K562 (cell line): ENCODE measurements at regions not wholly inside any gene's neighbourhood (a gene's known extent, or its start where the extent isn't known, plus 50 kb on each side); places are given as distances from the start of the nearest gene placed in this dataset.

ENCODE experiments used
- ATAC-seq: fragments of 200-7000 bp; cut with Tn5 transposase; 3 replicates; pipeline ENCODE4 v1.9.1; 2020; ENCODE audit warnings: moderate library complexity
- BruUV-seq: library from RNA; stranded (reverse); fragments of 400-500 nt; replicated peaks from 2 replicates; lab custom pipeline; 2021; lab: Mats Ljungman, UMichigan
- CTCF ChIA-PET: fragments of 300-600 bp; formaldehyde crosslinking; extraction: SDS; loops from one replicate; lab custom pipeline; 2021; ENCODE audit warnings: low intra/inter-chr PET ratio; lab: Yijun Ruan, JAX
- POLR2A ChIA-PET: fragments of 300-600, 350-650 bp; sonication (Branson Sonifier 250); formaldehyde crosslinking; extraction: SDS; loops from one replicate; lab custom pipeline; 2021; ENCODE audit warnings: antibody characterized with exemption, inconsistent platforms; lab: Yijun Ruan, JAX
- DNase-seq, 4 experiments: peaks; one replicate each; pipeline versions ENCODE4 v3.0.0 to v3.0.0-alpha.2; 2011 to 2018; ENCODE audit warnings: low spot score in 3 of 4, mixed read lengths in 3 of 4; ENCODE audit errors: extremely low read depth in 1 of 4
- FAIRE-seq: peaks from 2 replicates; lab custom pipeline; 2011; peaks lifted over from hg19 to GRCh38; lab: Jason Lieb, UNC
- H2AFZ ChIP-seq: 2 replicates; pipeline ENCODE4 v1.6.0; 2011; ENCODE audit warnings: low read depth, low read length, control low read depth, inconsistent platforms
- H3K27ac ChIP-seq: fragments of 200-600 bp; 3 replicates; pipeline ENCODE4 v1.8.0; 2011; ENCODE audit warnings: low read depth, mild to moderate bottlenecking, control low read depth, inconsistent platforms, low read length, moderate library complexity, mixed read lengths; ENCODE audit errors: extremely low read depth
- H3K27me3 ChIP-seq, 2 experiments: fragments of 300-600 bp in 1 of 2; 2 replicates in 1 of 2; 3 replicates in 1 of 2; pipeline versions ENCODE4 v1.6.0 to v1.8.0; 2011; ENCODE audit warnings: inconsistent platforms in 2 of 2, low read length in 2 of 2, mild to moderate bottlenecking in 1 of 2, mixed read lengths in 1 of 2, moderate library complexity in 1 of 2; ENCODE audit not compliant: control insufficient read depth in 2 of 2, insufficient read depth in 2 of 2
- H3K36me3 ChIP-seq: fragments of 300-600 bp; 3 replicates; pipeline ENCODE4 v1.8.0; 2011; ENCODE audit warnings: mild to moderate bottlenecking, low read length, inconsistent platforms; ENCODE audit not compliant: control insufficient read depth, insufficient read depth
- H3K4me1 ChIP-seq, 2 experiments: fragments of 200-600 bp in 1 of 2; replicated peaks in 1 of 2; 2 replicates in 1 of 2; 3 replicates in 1 of 2; pipeline versions ENCODE4 v1.5.1 to v1.8.0; 2011; ENCODE audit warnings: inconsistent platforms in 2 of 2, low read length in 2 of 2, mild to moderate bottlenecking in 1 of 2, mixed read lengths in 1 of 2, moderate library complexity in 1 of 2; ENCODE audit not compliant: control insufficient read depth in 2 of 2, insufficient read depth in 2 of 2
- H3K4me2 ChIP-seq: 2 replicates; pipeline ENCODE4 v1.6.1; 2011; ENCODE audit warnings: low read length, control low read depth, inconsistent platforms, mixed read lengths; ENCODE audit not compliant: insufficient read depth
- H3K4me3 ChIP-seq: fragments of 200-600 bp; sonication (generic), shearing (Covaris generic); 2 replicates; pipeline ENCODE4 v1.5.1; 2016; ENCODE audit warnings: control low read depth, inconsistent platforms
- H3K79me2 ChIP-seq: fragments of 200-600 bp; 3 replicates; pipeline ENCODE4 v1.8.0; 2011; ENCODE audit warnings: low read length, inconsistent platforms; ENCODE audit not compliant: control insufficient read depth, insufficient read depth
- H3K9ac ChIP-seq, 2 experiments: 2 replicates each; pipeline versions ENCODE4 v1.6.0 to v1.6.1; 2011; ENCODE audit warnings: low read depth in 2 of 2, low read length in 2 of 2, control low read depth in 1 of 2, inconsistent platforms in 1 of 2, mild to moderate bottlenecking in 1 of 2, mixed read lengths in 1 of 2; ENCODE audit not compliant: insufficient read depth in 1 of 2
- H3K9me1 ChIP-seq: one replicate; pipeline ENCODE4 v1.6.0; 2011; ENCODE audit warnings: inconsistent platforms, mild to moderate bottlenecking, low read length, moderate library complexity; ENCODE audit not compliant: control insufficient read depth, insufficient read depth
- H3K9me3 ChIP-seq: replicated peaks from 2 replicates; pipeline ENCODE4 v1.5.1; 2011; ENCODE audit warnings: low read depth, low read length, inconsistent platforms; ENCODE audit not compliant: control insufficient read depth, insufficient read depth
- H4K20me1 ChIP-seq: replicated peaks from 2 replicates; pipeline ENCODE4 v1.6.1; 2011; ENCODE audit warnings: low read length, inconsistent platforms, mixed read lengths; ENCODE audit not compliant: control insufficient read depth, insufficient read depth
- CREB1 ChIP-seq, 2 experiments: sonication (generic) in 1 of 2; formaldehyde crosslinking in 1 of 2; IDR thresholded peaks; 2 replicates each; pipeline versions ENCODE4 v1.6.1 to v1.8.0; 2012 to 2022; ENCODE audit warnings: inconsistent platforms in 1 of 2, mild to moderate bottlenecking in 1 of 2, missing genetic modification reagents in 1 of 2, moderate library complexity in 1 of 2
- ELF1 ChIP-seq: fragments of 200-800 bp; sonication (Bioruptor generic); IDR thresholded peaks from 2 replicates; pipeline ENCODE4 v1.6.1; 2016; ENCODE audit warnings: missing genetic modification characterization, missing compliant biosample characterization
- FOXP1 ChIP-seq: sonication (generic); formaldehyde crosslinking; IDR thresholded peaks from 2 replicates; pipeline ENCODE4 v1.8.0; 2022; ENCODE audit warnings: mild to moderate bottlenecking, missing genetic modification reagents
- GABPA ChIP-seq: fragments of 200-800 bp; sonication (Bioruptor generic); conservative IDR thresholded peaks from 2 replicates; pipeline ENCODE4 v1.6.1; 2016; ENCODE audit warnings: low read depth, missing genetic modification characterization, missing compliant biosample characterization
- GABPB1 ChIP-seq: sonication (generic); formaldehyde crosslinking; IDR thresholded peaks from 2 replicates; pipeline ENCODE4 v1.8.0; 2022; ENCODE audit warnings: mild to moderate bottlenecking, missing genetic modification reagents
- GTF2E2 ChIP-seq: fragments of 200-800 bp; sonication (Bioruptor generic); IDR thresholded peaks from 2 replicates; pipeline ENCODE4 v1.6.1; 2016; ENCODE audit warnings: missing genetic modification characterization, missing compliant biosample characterization
- NFATC3 ChIP-seq: fragments of 450-650 bp; IDR thresholded peaks from 2 replicates; pipeline ENCODE4 v1.6.1; 2017; ENCODE audit warnings: mild to moderate bottlenecking
- NR2C1 ChIP-seq, 2 experiments: fragments of 450-650 bp; IDR thresholded peaks; 2 replicates each; pipeline ENCODE4 v1.6.1; 2017; ENCODE audit warnings: mild to moderate bottlenecking in 2 of 2, antibody characterized with exemption in 1 of 2, inconsistent platforms in 1 of 2, missing compliant biosample characterization in 1 of 2, missing genetic modification characterization in 1 of 2
- NUFIP1 ChIP-seq: fragments of 450-650 bp; IDR thresholded peaks from 2 replicates; pipeline ENCODE4 v1.6.1; 2018; ENCODE audit not compliant: partially characterized antibody
- RAD51 ChIP-seq: fragments of 450-650 bp; IDR thresholded peaks from 2 replicates; pipeline ENCODE4 v1.7.1; 2016; ENCODE audit warnings: low read depth, mild to moderate bottlenecking, borderline replicate concordance
- SMC3 ChIP-seq: conservative IDR thresholded peaks from 2 replicates; pipeline ENCODE4 v1.6.1; 2011; ENCODE audit warnings: low read depth, low read length, improper control_type of control experiment; ENCODE audit not compliant: insufficient read depth
- UBTF ChIP-seq, 2 experiments: IDR thresholded peaks; 2 replicates each; pipeline ENCODE4 v1.6.1; 2012; ENCODE audit warnings: improper control_type of control experiment in 2 of 2, low read depth in 2 of 2, low read length in 2 of 2, borderline replicate concordance in 1 of 2
- ZNF280B ChIP-seq: fragments of 250-450 bp; sonication (Bioruptor Pico); IDR thresholded peaks from 2 replicates; pipeline ENCODE4 v1.5.1; 2021; ENCODE audit warnings: mild to moderate bottlenecking
- ZNF347 ChIP-seq: fragments of 450-650 bp; formaldehyde crosslinking; IDR thresholded peaks from 2 replicates; pipeline ENCODE4 v1.4.0; 2020; ENCODE audit warnings: low read depth, mild to moderate bottlenecking, moderate library complexity
- ZNF41 ChIP-seq: fragments of 250-450 bp; sonication (Bioruptor Pico); conservative IDR thresholded peaks from 2 replicates; pipeline ENCODE4 v1.4.0; 2020; ENCODE audit warnings: mild to moderate bottlenecking
- ZNF586 ChIP-seq: fragments of 450-650 bp; formaldehyde crosslinking; conservative IDR thresholded peaks from 2 replicates; pipeline ENCODE4 v1.4.0; 2020; ENCODE audit warnings: mild to moderate bottlenecking, moderate library complexity
- ZSCAN32 ChIP-seq: fragments of 450-650 bp; formaldehyde crosslinking; IDR thresholded peaks from 2 replicates; pipeline ENCODE4 v1.4.0; 2020; ENCODE audit warnings: mild to moderate bottlenecking, moderate library complexity
- WGBS: fragments of 100-300 bp; shearing (Covaris generic); methylation state at CpG from one replicate; pipeline ENCODE4 v1.1.6; 2016; ENCODE audit warnings: low coverage, mixed read lengths; ENCODE audit not compliant: insufficient coverage; ENCODE audit errors: missing lambda C conversion rate; 5-methylcytosine and 5-hydroxymethylcytosine counted together
- in situ Hi-C: fragments of 300-500 bp; cut with MboI; formaldehyde crosslinking; loops from 4 replicates; pipeline ENCODE4 v1.15.0; 2018; ENCODE audit warnings: inconsistent platforms, mixed read lengths
- intact Hi-C: fragments of 100-400 bp; cut with micrococcal nuclease; formaldehyde crosslinking; loops from 2 replicates; pipeline ENCODE4 v1.14.2; 2022

DNA sequence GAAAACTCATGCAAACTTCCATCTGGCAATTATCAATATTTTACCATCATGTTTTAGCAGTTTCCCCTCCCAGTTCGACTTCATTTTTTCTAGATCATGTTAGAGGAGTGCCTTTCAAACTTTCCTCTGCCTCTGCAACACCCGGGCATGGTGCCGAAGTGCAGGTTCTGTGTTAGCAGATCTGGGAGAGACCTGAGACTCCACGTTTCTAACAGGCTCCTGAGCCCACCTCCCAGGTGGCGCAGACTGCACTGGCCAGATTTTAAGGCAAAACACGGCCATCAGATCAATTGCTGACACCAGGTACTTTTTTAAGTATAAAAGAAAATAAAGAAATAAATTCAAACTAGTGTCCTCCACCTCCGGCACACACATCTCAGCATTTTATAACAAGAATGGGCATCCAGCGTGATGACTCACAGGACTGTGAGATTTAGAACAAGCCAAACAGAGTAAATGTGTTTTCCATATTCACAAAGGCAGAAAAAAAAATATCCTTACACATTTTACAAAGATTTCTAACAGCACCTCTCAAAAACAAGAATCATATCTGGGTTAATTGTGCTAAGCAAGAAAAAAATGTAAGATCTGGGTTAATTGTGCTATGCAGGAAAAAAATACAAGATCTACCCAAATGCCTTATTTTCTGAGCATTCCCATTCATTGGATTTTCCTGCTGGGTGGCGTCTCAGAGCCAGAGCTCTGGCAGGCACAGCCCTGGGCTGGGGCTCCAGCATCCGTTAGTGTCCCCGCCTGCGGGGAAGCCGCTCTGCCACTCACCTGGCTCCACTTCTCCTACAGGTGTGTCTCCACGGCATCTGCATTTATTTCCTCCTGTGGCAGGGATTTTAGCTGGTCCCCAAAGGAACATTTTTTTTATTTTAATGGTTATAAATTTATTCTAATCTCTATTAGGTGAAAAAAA lies 127.9 kb upstream of the SOX1 start:
- Histone ChIP-seq H3K79me2 (no peaks in the 10 kb centered on the region), H3K27me3 (no peaks in the 10 kb centered on the region), H3K4me2 (no peak overlapping the region), H3K9ac (no peak overlapping the region), H3K36me3 (no peaks in the 10 kb centered on the region), H3K4me3 (no peak overlapping the region), H4K20me1 (no peaks in the 10 kb centered on the region), H3K4me1 (no peaks in the 10 kb centered on the region), H3K9me1 (no peaks in the 10 kb centered on the region), H2AFZ (no peak overlapping the region), H3K27ac (no peak overlapping the region), H3K9me3 (no peaks in the 10 kb centered on the region)
- TF ChIP-seq ELF1, result no peak
- TF ChIP-seq SMC3, result no peak
- TF ChIP-seq ZSCAN32, result no peak
- no peak for TF ChIP-seq RAD51
- no peak for TF ChIP-seq NR2C1 (IDR thresholded peaks at IDR 0.05)
- TF ChIP-seq NR2C1 (tag; IDR thresholded peaks at IDR 0.05), result no peak
- no peak for TF ChIP-seq UBTF (IDR thresholded peaks at IDR 0.05; ENCODE audit: borderline replicate concordance in 1 of 2, low read depth in 2 of 2, low read length in 2 of 2)
- no peak for TF ChIP-seq NUFIP1
- no peak for TF ChIP-seq ZNF280B
- TF ChIP-seq ZNF347, result no peak
- TF ChIP-seq GABPA, result no peak
- no peak for TF ChIP-seq ZNF41 (CRISPR knock-in tag)
- TF ChIP-seq FOXP1 (CRISPR knock-in tag), result no peak
- TF ChIP-seq GTF2E2, result no peak
- no peak for TF ChIP-seq CREB1 (IDR thresholded peaks at IDR 0.05)
- no peak for TF ChIP-seq CREB1 (CRISPR knock-in tag; IDR thresholded peaks at IDR 0.05)
- TF ChIP-seq GABPB1 (CRISPR knock-in tag), result no peak
- TF ChIP-seq NFATC3, result no peak
- TF ChIP-seq ZNF586 (CRISPR knock-in tag), result no peak
- DNase-seq (no peak), FAIRE-seq (no peak), ATAC-seq (no peak)
- ChIA-PET CTCF (no interaction called here), POLR2A (no interaction called here)
- intact Hi-C loops (no loop called here), in situ Hi-C loops (no loop called here)
- BruUV-seq, result no TSS peak
- 3% methylated on average over 13 of the region's 14 CpGs for WGBS
